SK-N-SH (cell line): ENCODE measurements at regions not wholly inside any gene's neighbourhood (a gene's known extent, or its start where the extent isn't known, plus 50 kb on each side); places are given as distances from the start of the nearest gene placed in this dataset.

Source experiments
- CTCF ChIA-PET: fragments of 300-600, 350-600 bp; formaldehyde crosslinking; extraction: SDS; loops from one replicate; lab custom pipeline; 2021; lab: Yijun Ruan, JAX
- POLR2A ChIA-PET: fragments of 350-600 bp; sonication (Branson Sonifier 250); formaldehyde crosslinking; extraction: SDS; loops from one replicate; lab custom pipeline; 2020; ENCODE audit warnings: antibody characterized with exemption, inconsistent platforms; lab: Yijun Ruan, JAX
- DNase-seq: peaks from one replicate; pipeline ENCODE4 v3.0.0; 2012
- H2AFZ ChIP-seq: fragments of 200-600 bp; sonication (generic); 2 replicates; pipeline ENCODE4 v1.8.1; 2016; ENCODE audit warnings: antibody characterized with exemption, mild to moderate bottlenecking, low read depth
- H3F3A ChIP-seq: fragments of 200-600 bp; sonication (generic); replicated peaks from 2 replicates; pipeline ENCODE3; 2016; ENCODE audit warnings: antibody characterized with exemption, mild to moderate bottlenecking; ENCODE audit not compliant: insufficient read depth
- H3K27ac ChIP-seq, 2 experiments: fragments of 200-500 bp in 1 of 2; fragments of 200-600 bp in 1 of 2; sonication (Bioruptor generic) in 1 of 2; sonication (generic), shearing (Covaris generic) in 1 of 2; 2 replicates each; pipeline versions ENCODE4 v1.5.1 to v1.6.1; 2014 to 2016; ENCODE audit warnings: low read depth in 2 of 2, inconsistent platforms in 1 of 2, low read length in 1 of 2, mild to moderate bottlenecking in 1 of 2, mixed read lengths in 1 of 2
- H3K27me3 ChIP-seq: fragments of 200-600 bp; sonication (generic), shearing (Covaris generic); 2 replicates; pipeline ENCODE4 v1.6.1; 2016; ENCODE audit warnings: mixed run types; ENCODE audit not compliant: insufficient read depth
- H3K36me3 ChIP-seq, 2 experiments: fragments of 200-500 bp in 1 of 2; fragments of 200-600 bp in 1 of 2; sonication (Bioruptor generic) in 1 of 2; sonication (generic) in 1 of 2; replicated peaks in 1 of 2; 2 replicates each; pipeline versions ENCODE3 to v1.5.1; 2014 to 2016; ENCODE audit warnings: low read length in 1 of 2, mild to moderate bottlenecking in 1 of 2; ENCODE audit not compliant: insufficient read depth in 2 of 2, control insufficient read depth in 1 of 2
- H3K4me1 ChIP-seq, 2 experiments: fragments of 200-500 bp in 1 of 2; fragments of 200-600 bp in 1 of 2; sonication (Bioruptor generic) in 1 of 2; sonication (generic), shearing (Covaris generic) in 1 of 2; 2 replicates each; pipeline versions ENCODE4 v1.5.1 to v1.6.1; 2014 to 2016; ENCODE audit warnings: low read depth in 1 of 2, low read length in 1 of 2, mixed run types in 1 of 2; ENCODE audit not compliant: insufficient read depth in 2 of 2, control insufficient read depth in 1 of 2
- H3K4me2 ChIP-seq: fragments of 200-600 bp; sonication (generic), shearing (Covaris generic); 2 replicates; pipeline ENCODE4 v1.6.1; 2017; ENCODE audit warnings: mixed run types
- H3K4me3 ChIP-seq, 2 experiments: fragments of 200-500 bp in 1 of 2; fragments of 200-600 bp in 1 of 2; sonication (Bioruptor generic) in 1 of 2; sonication (generic), shearing (Covaris generic) in 1 of 2; 2 replicates each; pipeline versions ENCODE4 v1.5.1 to v1.8.1; 2014 to 2016; ENCODE audit warnings: low read depth in 2 of 2, inconsistent platforms in 1 of 2, low read length in 1 of 2, mild to moderate bottlenecking in 1 of 2, mixed read lengths in 1 of 2, moderate library complexity in 1 of 2
- H3K79me2 ChIP-seq: fragments of 200-600 bp; sonication (generic); 2 replicates; pipeline ENCODE4 v1.8.1; 2017; ENCODE audit warnings: mild to moderate bottlenecking; ENCODE audit not compliant: insufficient read depth
- H3K9ac ChIP-seq: fragments of 200-600 bp; sonication (generic); 2 replicates; pipeline ENCODE4 v1.6.1; 2017; ENCODE audit warnings: mixed run types
- H3K9me2 ChIP-seq: fragments of 200-600 bp; sonication (generic); 2 replicates; pipeline ENCODE4 v1.6.1; 2017; ENCODE audit warnings: mixed run types
- H3K9me3 ChIP-seq: fragments of 200-600 bp; sonication (generic); 2 replicates; pipeline ENCODE4 v1.6.1; 2017; ENCODE audit warnings: mixed run types, mild to moderate bottlenecking, moderate library complexity
- H4K20me1 ChIP-seq: fragments of 200-600 bp; sonication (generic); 2 replicates; pipeline ENCODE4 v1.6.1; 2017; ENCODE audit warnings: mild to moderate bottlenecking, mixed run types; ENCODE audit not compliant: insufficient read depth
- FOXJ3 ChIP-seq: sonication (generic); formaldehyde crosslinking; IDR thresholded peaks from 2 replicates; pipeline ENCODE4 v1.5.1; 2020; ENCODE audit warnings: mild to moderate bottlenecking, missing genetic modification reagents
- FOXM1 ChIP-seq: IDR thresholded peaks from 2 replicates; pipeline ENCODE4 v1.4.0; 2012; ENCODE audit warnings: low read depth, mild to moderate bottlenecking
- JUND ChIP-seq: IDR thresholded peaks from 2 replicates; pipeline ENCODE4 v1.4.0; 2012
- MEF2A ChIP-seq: IDR thresholded peaks from 2 replicates; pipeline ENCODE4 v1.4.0; 2012; ENCODE audit warnings: low read depth, borderline replicate concordance
- NFIC ChIP-seq: IDR thresholded peaks from 2 replicates; pipeline ENCODE4 v1.4.0; 2012; ENCODE audit warnings: borderline replicate concordance
- RCOR1 ChIP-seq: fragments of 150-350 bp; IDR thresholded peaks from 2 replicates; pipeline ENCODE4 v1.6.1; 2017; ENCODE audit warnings: antibody characterized with exemption, low read length
- REST ChIP-seq: IDR thresholded peaks from 2 replicates; pipeline ENCODE4 v1.6.1; 2012; ENCODE audit warnings: mild to moderate bottlenecking, low read depth, low read length, moderate library complexity
- RFX5 ChIP-seq: IDR thresholded peaks from 2 replicates; pipeline ENCODE4 v1.6.1; 2012; ENCODE audit warnings: mild to moderate bottlenecking, improper control_type of control experiment, low read length
- RXRA ChIP-seq: IDR thresholded peaks from 2 replicates; pipeline ENCODE4 v1.4.0; 2012; ENCODE audit warnings: low read depth, mild to moderate bottlenecking, borderline replicate concordance
- SMC3 ChIP-seq: IDR thresholded peaks from 2 replicates; pipeline ENCODE4 v1.6.1; 2012; ENCODE audit warnings: low read depth, low read length, improper control_type of control experiment
- TEAD4 ChIP-seq: IDR thresholded peaks from 2 replicates; pipeline ENCODE4 v1.4.0; 2012; ENCODE audit warnings: mild to moderate bottlenecking, borderline replicate concordance; ENCODE audit not compliant: insufficient read depth
- WGBS: methylation state at CpG from one replicate; pipeline ENCODE4 v1.1.6; 2017; ENCODE audit warnings: low lambda C conversion rate; 5-methylcytosine and 5-hydroxymethylcytosine counted together
- TF ChIP-seq, protein P1 (sequence below): fragments of 150-350 bp; IDR thresholded peaks from 2 replicates; pipeline ENCODE4 v1.6.1; 2017; ENCODE audit warnings: antibody characterized with exemption, low read length, low read depth, borderline replicate concordance
- TF ChIP-seq, protein P2 (sequence below): IDR thresholded peaks from 2 replicates; pipeline ENCODE4 v1.4.0; 2012; ENCODE audit warnings: low read depth, borderline replicate concordance
- TF ChIP-seq, protein P3 (sequence below): IDR thresholded peaks from 2 replicates; pipeline ENCODE4 v1.4.0; 2012; ENCODE audit warnings: low read depth

DNA sequence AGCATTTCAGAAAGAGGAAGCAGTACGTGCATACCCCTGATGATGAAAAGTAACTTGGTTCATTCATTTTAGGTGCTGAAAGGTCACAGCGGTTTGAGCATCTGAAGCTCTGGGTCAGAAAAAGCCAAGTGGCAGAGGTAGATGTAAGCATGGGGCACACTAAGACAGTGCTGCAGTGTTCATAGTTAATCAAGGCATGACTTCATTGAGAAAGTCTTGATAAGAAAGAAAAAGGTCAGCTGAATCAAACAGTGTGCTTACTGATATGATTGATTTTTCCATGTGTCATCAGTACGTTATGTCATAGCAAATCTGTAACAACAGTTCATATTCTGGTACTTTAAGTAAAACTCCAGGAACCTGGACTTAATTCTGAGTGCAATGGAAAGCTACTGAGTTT, 107.7 kb upstream of the PCLO start (continued):
- no peak for TF ChIP-seq REST

DNA sequence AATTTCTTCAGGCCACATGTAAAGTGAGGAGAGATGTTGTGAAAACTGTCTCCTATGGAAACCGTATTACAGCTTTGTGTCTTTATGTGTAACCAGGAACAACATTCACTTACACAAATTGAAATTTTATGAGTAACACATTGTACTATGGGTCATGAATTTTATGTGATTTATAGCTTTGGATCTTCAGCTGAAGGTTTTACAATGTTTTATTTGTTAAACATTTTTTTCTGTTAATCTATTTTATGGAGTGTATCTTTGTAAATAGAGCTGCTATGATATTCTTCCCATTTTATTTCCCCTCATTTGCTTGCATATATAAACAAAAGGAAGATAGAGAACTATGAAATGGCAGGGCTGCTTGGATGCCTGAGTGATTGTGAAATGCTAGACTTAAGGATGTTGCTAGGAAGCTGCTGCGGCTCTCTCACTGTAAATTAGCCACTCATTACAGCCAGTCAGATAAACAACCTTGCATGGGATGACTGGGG, 104.5 kb upstream of the PCLO start:
- Histone ChIP-seq H3K4me2 (no peak overlapping the region), H3K9ac (no peak overlapping the region), H3F3A (no peaks in the 10 kb centered on the region), H3K27ac (no peak overlapping the region; a peak in 1 of 4 replicates), H2AFZ (no peak overlapping the region), H3K36me3 (no peaks in the 10 kb centered on the region), H3K4me3 (no peak overlapping the region), H3K9me3 (no peaks in the 10 kb centered on the region), H3K9me2 (no peaks in the 10 kb centered on the region), H4K20me1 (no peaks in the 10 kb centered on the region), H3K79me2 (no peaks in the 10 kb centered on the region), H3K27me3 (no peaks in the 10 kb centered on the region), H3K4me1 (no peaks in the 10 kb centered on the region; a peak in 1 of 4 replicates)
- POLR2A ChIA-PET: no interaction called here
- WGBS: 75% methylated on average over 2 of the region's 2 CpGs
- peak; percentile 12 for DNase-seq
- CTCF ChIA-PET: interaction anchor here (0.6 to 1.5 kb wide), 8 partner anchors 9 to 537 kb away, joined by 3 to 8 read pairs (median 3); no protein-coding TSS in a partner anchor
- TF ChIP-seq RCOR1 (no peak), FOXM1 (no peak), TEAD4 (no peak), RFX5 (no peak), SMC3 (no peak), JUND (no peak), NFIC (no peak), REST (no peak), MEF2A (no peak), FOXJ3 (CRISPR knock-in tag) (no peak), RXRA (no peak)
- TF ChIP-seq, protein P1, sequence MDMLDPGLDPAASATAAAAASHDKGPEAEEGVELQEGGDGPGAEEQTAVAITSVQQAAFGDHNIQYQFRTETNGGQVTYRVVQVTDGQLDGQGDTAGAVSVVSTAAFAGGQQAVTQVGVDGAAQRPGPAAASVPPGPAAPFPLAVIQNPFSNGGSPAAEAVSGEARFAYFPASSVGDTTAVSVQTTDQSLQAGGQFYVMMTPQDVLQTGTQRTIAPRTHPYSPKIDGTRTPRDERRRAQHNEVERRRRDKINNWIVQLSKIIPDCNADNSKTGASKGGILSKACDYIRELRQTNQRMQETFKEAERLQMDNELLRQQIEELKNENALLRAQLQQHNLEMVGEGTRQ: no peak
- TF ChIP-seq, protein P2, sequence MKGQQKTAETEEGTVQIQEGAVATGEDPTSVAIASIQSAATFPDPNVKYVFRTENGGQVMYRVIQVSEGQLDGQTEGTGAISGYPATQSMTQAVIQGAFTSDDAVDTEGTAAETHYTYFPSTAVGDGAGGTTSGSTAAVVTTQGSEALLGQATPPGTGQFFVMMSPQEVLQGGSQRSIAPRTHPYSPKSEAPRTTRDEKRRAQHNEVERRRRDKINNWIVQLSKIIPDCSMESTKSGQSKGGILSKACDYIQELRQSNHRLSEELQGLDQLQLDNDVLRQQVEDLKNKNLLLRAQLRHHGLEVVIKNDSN: no peak
- TF ChIP-seq, protein P3, sequence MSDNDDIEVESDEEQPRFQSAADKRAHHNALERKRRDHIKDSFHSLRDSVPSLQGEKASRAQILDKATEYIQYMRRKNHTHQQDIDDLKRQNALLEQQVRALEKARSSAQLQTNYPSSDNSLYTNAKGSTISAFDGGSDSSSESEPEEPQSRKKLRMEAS: no peak
